HPDE6-E6E7 (cell line): ENCODE measurements at regions not wholly inside any gene's neighbourhood (a gene's known extent, or its start where the extent isn't known, plus 50 kb on each side); places are given as distances from the start of the nearest gene placed in this dataset.
"Not testable (repeated sequence)": the region's sequence is repeated elsewhere in the genome, so short reads cannot be mapped to it uniquely, and the experiment has no call there.

ENCODE experiments used
- DNase-seq: peaks from one replicate; pipeline ENCODE4 v3.0.0; 2011; ENCODE audit warnings: missing footprints; ENCODE audit errors: extremely low spot score

DNA sequence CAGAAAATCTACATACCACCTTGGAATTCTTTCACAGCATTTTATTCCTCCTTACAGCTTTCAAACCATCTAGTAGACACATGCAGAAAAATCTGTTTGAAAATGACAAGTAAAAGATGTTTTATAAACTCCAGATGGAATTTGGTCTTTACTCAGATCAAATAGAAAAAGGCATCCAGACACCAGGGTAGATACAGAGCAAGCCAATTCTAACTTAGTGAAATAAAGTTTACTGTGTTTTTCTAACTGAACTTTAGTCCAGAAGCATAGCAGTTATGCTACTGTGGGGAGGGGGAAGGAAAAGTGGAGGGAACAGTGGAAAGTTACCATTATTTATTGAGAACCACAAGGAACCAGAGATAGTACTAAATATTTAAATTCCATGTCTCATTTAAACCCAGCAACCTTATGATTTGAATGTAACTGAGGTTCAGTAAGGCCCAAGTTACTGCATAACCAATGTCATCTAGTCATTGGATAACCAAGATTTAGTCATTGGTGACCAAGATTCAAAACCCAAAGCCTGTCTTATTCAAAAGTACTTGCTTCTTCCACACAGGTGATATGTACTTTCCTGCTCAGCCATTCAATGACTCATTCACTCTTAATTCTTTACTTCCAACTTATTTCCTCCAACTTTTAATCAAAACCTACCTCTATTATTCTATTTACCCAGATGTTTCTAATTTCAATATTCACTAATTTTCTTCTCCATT is 57.7 kb downstream of the RAD51AP2 start:
- DNase-seq: no peak

- DNase-seq: no peak
Observed at GRCh38 chr2:17455343-17455742, 62.9 kb downstream of the RAD51AP2 start.

DNA sequence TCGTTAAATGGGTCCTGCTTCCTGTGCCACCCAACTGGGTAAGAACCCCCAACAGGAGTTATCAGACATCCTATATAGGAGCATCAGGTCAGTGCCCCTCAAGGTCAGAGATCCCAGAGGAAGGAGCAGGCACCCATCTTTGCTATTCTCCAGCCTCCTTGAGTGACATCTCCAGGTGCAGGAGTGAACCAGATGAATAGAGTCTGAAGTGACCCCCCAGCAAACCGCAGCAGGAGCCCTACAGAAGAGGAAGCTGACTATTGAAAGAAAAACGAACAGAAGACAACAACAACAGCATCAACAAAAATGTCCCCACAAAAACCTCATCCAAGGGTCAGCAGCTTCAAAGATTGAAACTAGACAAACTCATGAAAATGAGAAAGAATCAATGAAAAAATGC is 72.0 kb downstream of the RAD51AP2 start:
- not testable (repeated sequence) for DNase-seq

DNA sequence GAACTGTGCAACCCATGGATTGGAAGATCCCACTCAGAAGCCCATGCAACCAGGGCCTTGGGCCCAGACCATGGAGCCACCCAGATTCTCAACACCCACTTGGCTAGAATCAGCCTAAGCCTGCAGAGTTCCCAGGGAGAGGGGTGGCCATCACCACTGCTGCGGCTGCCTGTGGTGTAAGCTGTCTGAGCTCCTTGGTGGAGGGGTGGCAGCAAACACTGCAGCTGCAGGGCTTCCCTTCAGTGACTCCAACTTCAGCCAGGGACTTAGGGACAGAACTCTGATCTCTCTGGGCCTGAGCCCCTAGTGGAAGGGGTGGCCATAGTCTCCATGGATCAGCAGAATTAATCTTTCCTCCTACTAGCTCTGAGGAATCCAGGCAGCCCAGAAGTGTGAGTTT is 72.5 kb downstream of the RAD51AP2 start:
- DNase-seq: no peak

DNA sequence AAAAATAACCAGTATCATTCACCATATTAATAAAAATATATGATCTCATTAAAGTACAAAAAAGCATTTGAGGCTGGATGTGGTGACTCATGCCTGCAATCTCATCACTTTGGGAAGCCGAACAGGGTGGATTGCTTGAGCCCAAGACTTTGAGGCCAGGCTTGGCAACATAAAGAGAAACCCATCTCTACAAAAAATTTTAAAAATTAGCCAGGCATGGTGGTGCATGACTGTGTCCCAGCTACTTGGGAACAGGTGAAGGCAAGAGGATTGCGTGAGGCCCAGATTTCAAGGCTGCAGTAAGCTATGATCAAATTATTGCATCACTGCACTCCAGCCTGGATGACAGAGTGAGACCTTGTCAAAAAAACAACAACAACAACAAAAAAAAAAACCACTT is 75.9 kb downstream of the RAD51AP2 start:
- no peak for DNase-seq

DNA sequence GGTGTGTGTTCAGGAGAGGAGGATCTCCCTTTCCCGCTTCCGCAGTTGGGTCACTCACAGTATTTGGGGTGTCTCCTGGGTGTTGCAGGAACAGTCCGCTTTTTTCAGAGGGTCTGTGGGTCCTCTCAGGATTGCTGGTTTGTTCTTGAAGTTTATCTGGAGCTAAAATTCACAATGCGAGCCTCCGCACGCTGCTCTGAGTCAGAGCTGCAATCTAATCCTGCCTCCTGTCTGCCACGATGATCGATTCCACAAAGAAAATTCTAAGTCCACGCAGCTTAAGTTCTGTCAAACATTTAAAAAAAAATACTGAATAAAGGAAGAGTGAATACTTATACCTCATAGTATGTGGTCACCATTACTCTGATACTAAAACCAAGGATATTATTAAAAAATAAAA is 76.5 kb downstream of the RAD51AP2 start:
- DNase-seq: no peak

- DNase-seq: no peak
Observed at GRCh38 chr2:17441055-17441771, 77.0 kb downstream of the RAD51AP2 start.

DNA sequence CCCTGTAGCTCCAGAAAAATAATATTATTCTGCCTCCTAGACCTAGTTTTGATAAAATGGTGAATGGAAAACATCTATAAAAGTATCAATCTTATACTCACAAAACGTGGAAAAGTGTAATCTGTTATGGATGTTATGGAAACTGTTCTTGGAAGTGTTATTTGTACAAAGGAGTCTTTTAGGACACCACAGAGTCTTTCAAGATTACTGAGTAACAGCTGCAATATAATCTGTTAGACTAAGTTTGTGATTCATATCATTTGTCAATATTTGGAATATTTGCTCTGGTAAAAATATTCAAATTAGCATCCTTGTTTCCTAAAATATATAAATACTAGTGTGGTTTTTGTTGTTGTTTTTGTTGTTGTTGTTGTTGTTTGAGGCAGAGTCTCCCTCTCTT is 87.9 kb downstream of the RAD51AP2 start:
- DNase-seq: no peak

GRCh38 chr2:17429130-17429529 is 89.1 kb downstream of the RAD51AP2 start:
- DNase-seq: peak; percentile 26

DNA sequence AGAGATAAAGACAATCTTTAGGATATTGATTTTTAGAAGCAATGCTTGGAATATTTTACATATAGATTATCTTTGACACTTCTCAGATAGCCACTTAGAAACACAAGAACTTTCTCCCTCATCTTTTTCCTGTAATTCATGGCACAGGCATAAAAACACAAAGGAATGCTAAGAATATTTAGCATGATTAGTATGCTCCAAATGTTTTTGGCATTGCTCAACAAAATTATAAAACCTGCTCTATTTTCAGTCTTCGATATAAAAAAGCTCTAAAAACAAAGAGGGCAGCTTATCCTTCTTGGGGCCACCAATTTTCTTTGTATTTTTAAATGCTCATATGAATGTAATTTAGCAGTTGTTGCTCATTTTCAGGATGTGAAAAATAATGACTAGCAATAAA is 90.8 kb downstream of the RAD51AP2 start:
- DNase-seq: no peak

DNA sequence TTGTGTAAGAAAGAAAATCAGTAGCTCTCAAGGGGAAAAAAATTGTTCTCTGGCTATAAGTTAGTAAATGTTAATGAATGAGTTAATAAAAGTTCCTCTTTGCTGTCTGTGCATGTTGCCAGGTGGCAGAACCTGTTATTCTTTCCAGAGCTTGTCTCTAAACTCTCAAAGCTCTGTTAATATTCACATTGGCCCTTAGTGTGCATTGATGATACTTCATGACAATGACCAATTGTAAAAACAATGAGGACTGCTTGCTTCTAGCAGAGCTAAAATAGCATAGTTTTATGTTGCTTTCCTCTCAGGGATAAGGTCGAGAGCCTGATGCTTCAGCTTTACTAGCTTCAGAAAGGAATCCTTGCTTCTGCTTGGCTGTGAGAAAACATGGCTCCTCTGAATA is 91.5 kb downstream of the RAD51AP2 start:
- no peak for DNase-seq

GRCh38 chr2:17422061-17422460 is 96.2 kb downstream of the RAD51AP2 start:
- no peak for DNase-seq

DNA sequence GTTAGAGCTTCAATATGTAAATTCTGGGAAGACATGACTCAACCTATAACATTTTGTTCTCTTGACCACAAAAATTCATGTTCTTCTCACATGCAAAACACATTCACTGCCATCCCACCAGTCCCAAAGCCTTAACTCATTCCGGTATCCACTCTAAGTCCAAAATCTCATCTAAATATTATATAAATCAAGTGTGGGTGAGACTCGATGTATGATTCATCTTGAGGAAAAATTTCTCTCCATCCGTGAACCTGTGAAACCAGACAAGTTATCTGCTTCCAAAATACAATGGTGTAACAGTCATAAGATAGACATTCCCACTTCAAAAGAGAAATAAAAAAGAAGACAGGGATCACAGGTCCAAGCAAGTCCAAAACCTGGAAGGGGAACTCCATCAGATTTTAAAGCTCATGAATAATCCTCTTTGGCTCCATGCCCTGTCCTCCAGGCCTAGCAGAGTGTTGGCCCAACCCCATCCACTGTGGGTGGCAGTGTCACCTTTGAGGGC is 101.3 kb downstream of the RAD51AP2 start:
- peak; percentile 63 for DNase-seq

DNA sequence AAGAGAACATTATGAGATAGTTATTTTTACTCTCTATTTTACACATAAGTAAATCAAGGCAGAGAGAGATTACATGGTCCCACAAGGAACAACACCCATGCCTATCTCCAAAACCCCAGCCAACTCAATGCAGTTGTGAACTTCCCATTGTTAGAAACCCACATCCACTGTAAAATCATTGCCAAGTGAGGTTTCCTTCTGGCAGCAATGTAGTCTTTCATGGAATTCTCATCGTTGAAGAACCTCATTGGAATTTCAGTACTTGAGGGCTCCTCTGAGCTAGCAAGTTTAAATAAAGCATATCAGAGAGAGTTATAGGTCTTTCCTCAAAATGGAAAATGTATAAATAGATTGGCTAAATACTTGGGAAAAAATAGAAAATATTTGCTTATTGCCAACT is 105.2 kb downstream of the RAD51AP2 start:
- DNase-seq: no peak

DNA sequence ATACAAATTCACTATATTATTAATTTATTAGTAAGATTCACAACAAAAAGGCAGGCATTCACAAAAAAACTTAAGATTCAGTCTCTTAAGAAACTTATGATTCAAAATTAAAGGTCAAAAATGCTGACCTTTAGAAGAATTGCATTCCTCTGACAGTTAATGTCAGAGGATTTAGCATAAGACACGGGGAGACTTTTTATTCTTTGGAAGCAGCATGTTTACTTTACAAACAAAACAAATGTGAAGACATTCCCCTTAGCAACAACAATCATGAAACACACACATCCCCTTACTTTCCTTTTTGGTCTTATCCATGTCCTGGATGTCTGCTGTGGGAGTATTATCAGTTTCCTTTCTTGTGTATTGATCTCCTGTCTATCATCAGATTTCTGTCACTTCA is 117.1 kb downstream of the RAD51AP2 start:
- no peak for DNase-seq

DNA sequence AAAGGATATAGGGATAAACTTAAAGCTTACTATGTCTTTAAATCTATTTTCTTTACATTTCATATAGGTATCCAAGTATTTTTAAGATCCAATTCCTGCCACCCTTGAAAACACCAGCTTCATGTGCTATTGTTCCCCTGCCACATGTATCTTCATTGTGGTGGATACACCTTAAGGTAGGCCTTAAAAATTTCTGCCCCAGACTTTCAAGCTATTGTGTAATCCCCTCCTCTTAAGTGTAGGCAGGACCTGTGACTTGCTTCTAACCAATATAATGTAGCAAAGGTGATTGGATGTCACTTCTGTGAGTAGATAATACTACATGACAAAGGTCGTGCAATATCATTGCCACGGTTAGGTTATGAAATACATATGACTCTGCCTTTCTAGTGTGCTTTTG is 119.5 kb downstream of the RAD51AP2 start:
- no peak for DNase-seq

DNA sequence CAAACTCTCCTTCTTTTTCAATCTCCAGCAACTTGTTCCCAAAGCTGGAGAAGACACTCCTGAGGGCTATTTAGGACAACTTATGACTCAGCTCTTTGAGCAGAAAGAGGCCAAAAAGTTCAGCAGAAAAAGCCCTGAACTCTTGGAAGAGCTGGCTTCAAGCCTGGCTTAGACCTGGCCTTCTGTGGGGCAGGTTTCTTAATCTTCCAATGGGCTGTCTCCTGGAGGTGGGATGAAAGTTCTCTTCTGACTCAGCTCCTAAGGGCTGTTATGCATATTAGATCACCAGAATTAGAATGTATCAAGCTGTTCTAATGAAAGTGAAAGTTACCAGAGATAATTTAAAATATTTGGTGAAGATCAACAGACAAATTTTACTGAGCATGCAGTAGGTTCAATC is 129.4 kb downstream of the RAD51AP2 start:
- DNase-seq: no peak

GRCh38 chr2:17387591-17387990 is 130.6 kb downstream of the RAD51AP2 start:
- DNase-seq: no peak

DNA sequence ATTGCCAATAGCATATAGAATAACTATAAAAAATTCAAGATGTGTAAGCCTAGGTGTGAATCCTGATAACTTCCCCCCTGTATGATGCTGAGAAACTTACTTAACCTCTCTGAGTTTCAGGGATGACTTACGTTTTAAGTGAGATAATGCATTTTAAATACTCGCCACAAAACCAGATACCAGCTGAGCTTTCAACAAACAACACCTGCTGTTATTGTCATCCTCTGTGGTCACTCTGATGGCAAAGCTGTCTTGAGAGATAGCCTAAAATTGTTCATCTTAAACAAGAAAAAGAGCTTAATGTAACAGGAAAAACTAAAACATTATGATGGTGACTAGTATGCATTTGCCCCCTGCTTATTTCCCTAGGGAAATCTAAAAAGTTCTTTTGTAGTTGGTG is 131.5 kb downstream of the RAD51AP2 start:
- DNase-seq: no peak

DNA sequence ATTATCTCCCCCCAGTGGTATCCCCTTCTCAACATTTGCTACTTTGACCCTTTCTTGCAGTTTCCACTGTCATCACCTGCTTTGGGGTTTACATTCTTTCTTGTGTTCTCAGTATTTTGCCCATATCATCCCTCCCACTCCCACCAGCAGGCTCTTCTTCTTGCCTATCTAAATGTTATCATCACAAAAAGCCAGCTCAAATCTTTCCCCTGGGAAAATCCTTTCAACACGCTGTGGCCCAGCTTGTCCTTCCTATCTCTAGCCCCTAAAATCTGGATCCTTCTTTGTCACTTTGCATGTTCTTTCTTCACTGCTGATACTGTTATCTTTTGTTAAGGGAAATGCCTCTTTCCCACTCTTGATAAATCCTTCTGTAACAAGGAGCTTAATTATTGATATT is 138.2 kb downstream of the RAD51AP2 start:
- DNase-seq: no peak

GRCh38 chr2:17375262-17375661 is 143.0 kb downstream of the RAD51AP2 start:
- DNase-seq: no peak

GRCh38 chr2:17373741-17374140 is 144.5 kb downstream of the RAD51AP2 start:
- DNase-seq: no peak

DNA sequence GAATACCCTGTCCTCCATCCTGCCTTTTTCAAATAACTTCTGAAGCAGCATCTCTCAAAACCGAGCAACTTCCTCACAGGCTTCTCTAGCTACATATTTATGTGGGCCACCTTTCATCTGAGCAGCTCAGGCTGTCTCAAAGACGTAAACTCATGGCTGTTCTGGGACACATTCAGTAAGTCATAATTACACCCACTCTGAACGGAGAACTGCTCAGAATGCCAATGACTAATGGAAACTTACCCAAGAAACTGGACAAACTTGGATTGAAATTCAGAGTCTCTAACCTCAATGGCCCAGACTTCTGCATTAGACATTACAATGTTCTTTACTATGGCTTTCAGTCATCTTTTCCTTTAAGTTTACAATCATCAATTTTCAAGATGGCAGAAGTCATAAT is 145.2 kb downstream of the RAD51AP2 start:
- no peak for DNase-seq
